Activated naive CD4-positive, alpha-beta T cell treated with anti-CD3 and anti-CD28 coated beads for 36 hours (primary cell): ENCODE measurements at regions not wholly inside any gene's neighbourhood (a gene's known extent, or its start where the extent isn't known, plus 50 kb on each side); places are given as distances from the start of the nearest gene placed in this dataset.

ENCODE experiments used
- CTCF ChIA-PET: fragments of 350-600 bp; sonication (Branson Sonifier 250); formaldehyde crosslinking; loops from one replicate; lab custom pipeline; 2021; ENCODE audit warnings: antibody characterized with exemption; lab: Charles Lee
- DNase-seq: peaks from one replicate; pipeline ENCODE4 v3.0.0-alpha.2; 2020
- H3K27ac Mint-ChIP-seq: one replicate; pipeline ENCODE4 v1.8.0; 2021; ENCODE audit warnings: mild to moderate bottlenecking, mixed read lengths
- H3K27me3 Mint-ChIP-seq: one replicate; pipeline ENCODE4 v1.8.0; 2021; ENCODE audit warnings: low read depth, mixed read lengths
- H3K36me3 Mint-ChIP-seq: one replicate; pipeline ENCODE4 v1.8.0; 2021; ENCODE audit warnings: low read depth, mixed read lengths
- H3K4me1 Mint-ChIP-seq: one replicate; pipeline ENCODE4 v1.8.0; 2021; ENCODE audit warnings: low read depth, mixed read lengths
- H3K4me3 Mint-ChIP-seq: one replicate; pipeline ENCODE4 v1.8.0; 2021; ENCODE audit warnings: mild to moderate bottlenecking, moderate library complexity, mixed read lengths
- H3K9me3 Mint-ChIP-seq: one replicate; pipeline ENCODE4 v1.8.0; 2021; ENCODE audit warnings: mixed read lengths
- intact Hi-C: fragments of 100-400 bp; cut with micrococcal nuclease; formaldehyde crosslinking; loops from one replicate; pipeline ENCODE4 v1.15.1; 2023

DNA sequence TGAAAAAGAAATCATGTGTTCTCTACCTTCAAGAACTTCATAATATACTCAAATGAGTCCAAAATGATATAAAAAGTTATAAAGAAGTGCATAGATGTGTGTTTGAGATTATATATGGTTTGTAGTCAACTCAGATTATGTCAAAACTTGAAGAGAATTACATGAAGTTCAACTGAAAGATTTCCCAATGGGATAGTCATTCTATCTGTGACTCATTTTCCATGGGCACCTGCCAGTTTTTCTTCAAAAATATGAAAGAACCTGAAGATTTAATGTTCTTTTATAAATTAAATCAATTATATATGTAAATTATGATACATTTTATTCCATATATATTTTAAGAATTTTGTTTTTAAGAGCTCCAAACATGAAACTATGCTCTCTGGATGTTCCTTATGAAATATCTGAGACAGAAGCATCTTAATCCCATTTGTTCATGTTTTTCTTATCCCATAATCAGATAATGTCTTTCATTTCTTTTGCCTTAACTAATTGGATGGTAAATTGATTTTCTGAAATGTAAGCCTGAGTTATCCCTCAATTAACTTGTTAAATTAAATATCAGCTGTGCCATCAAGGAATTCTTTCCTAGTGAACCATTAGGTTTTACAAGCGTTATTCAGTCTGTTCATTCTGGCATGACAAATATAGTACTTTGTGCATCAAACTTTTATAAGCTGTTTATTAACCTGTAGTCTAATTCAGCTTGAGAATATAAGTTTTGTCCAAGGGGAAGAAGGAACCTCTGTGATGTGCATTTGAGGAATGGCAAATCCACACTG, 387.1 kb downstream of the IPMK start:
- Mint-ChIP-seq H3K4me3 (no peak overlapping the region), H3K9me3 (no peaks in the 10 kb centered on the region), H3K27ac (no peak overlapping the region), H3K36me3 (no peaks in the 10 kb centered on the region), H3K27me3 (no peaks in the 10 kb centered on the region), H3K4me1 (no peaks in the 10 kb centered on the region)
- CTCF ChIA-PET, result no interaction called here
- intact Hi-C loops, result no loop called here
- DNase-seq, result no peak

DNA sequence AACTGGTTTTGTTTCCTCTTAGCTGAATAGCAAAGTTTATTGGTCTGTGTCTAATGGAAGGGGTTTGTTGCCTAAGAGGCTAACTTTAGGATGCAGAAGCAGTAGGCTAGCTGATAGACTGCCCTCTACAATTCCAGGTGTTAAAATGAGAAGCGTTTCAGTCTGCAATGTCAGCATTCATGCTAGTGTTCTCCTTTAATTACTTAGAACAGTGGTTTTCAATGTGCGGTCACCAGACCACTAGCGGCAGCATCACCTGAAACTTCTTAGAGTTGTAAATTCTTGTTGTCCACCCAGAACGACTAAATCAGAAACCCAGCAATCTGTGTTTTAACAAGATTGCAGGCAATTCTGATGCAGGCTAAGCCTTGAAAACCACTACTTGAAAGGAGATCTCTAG, 392.9 kb downstream of the IPMK start:
- Mint-ChIP-seq H3K4me3 (no peak overlapping the region), H3K4me1 (no peaks in the 10 kb centered on the region), H3K9me3 (peaks cover 1% of the 10 kb centered on the region), H3K27ac (no peak overlapping the region), H3K36me3 (no peaks in the 10 kb centered on the region), H3K27me3 (no peaks in the 10 kb centered on the region)
- CTCF ChIA-PET, result no interaction called here
- DNase-seq, result no peak
- intact Hi-C loops, result no loop called here

- DNase-seq, result no peak
- CTCF ChIA-PET, result no interaction called here
- intact Hi-C loops, result no loop called here
Observed at GRCh38 chr10:57867241-57867640, 400.5 kb downstream of the IPMK start.

DNA sequence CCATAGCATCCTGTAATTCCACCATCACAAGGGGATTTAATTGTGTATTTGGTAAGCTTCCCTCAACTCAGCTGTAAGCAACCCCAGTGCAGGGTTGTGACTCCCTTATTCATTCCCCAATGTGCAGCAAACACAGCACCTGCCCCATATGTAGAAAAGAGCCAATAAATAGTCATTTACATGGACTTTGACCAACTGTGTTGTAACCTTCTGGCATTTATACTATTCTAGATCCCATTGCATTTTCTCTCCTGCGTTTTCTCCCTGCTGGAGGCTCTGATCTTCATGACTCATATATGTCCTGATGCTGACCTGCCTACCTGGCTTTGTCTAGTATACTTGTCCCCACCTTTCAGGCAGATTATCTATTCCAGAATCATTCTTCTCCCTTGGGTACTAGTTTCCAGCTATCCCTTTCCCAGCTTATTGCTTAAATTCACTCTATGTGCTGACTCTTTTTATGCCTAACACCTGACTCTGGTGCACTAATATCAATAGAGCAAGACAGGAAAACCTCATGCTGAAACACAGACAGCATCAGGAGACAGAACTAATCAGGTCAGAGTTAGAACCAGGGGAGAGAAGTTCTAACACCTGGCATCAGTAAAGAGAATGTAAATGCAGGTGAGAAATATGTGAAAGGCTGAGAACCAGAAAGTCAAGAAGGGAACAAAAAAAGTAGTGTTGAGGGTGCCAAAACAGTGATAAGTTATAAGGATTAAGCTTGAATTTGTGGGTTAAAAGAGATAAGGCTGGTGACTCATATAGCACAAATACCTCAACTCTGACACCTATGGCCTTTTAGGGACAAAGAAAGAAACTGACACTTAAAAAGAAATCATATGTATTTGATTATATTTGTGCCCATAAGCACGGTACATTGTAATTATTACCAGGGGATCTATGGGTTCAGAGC, 402.7 kb downstream of the IPMK start:
- CTCF ChIA-PET, result no interaction called here
- no peaks in the 10 kb centered on the region for H3K4me1 Mint-ChIP-seq
- no peak for DNase-seq
- intact Hi-C loops, result no loop called here
- H3K9me3 Mint-ChIP-seq, result peaks cover 7% of the 10 kb centered on the region
- H3K36me3 Mint-ChIP-seq, result peaks cover 2% of the 10 kb centered on the region
- no peak overlapping the region for H3K27ac Mint-ChIP-seq
- H3K27me3 Mint-ChIP-seq, result no peaks in the 10 kb centered on the region
- no peak overlapping the region for H3K4me3 Mint-ChIP-seq

More at GRCh38 chr10:57867241-57867640, 400.5 kb downstream of the IPMK start:
- H3K27ac Mint-ChIP-seq, result no peak overlapping the region
- peaks cover 2% of the 10 kb centered on the region for H3K36me3 Mint-ChIP-seq
- no peak overlapping the region for H3K4me3 Mint-ChIP-seq
- H3K27me3 Mint-ChIP-seq, result no peaks in the 10 kb centered on the region
- peaks cover 7% of the 10 kb centered on the region for H3K9me3 Mint-ChIP-seq
- H3K4me1 Mint-ChIP-seq, result no peaks in the 10 kb centered on the region

GRCh38 chr10:57849691-57850357, 417.9 kb downstream of the IPMK start:
- DNase-seq, result no peak
- H3K9me3 Mint-ChIP-seq, result no peaks in the 10 kb centered on the region
- no peak overlapping the region for H3K27ac Mint-ChIP-seq
- CTCF ChIA-PET, result no interaction called here
- H3K36me3 Mint-ChIP-seq, result no peaks in the 10 kb centered on the region
- H3K4me3 Mint-ChIP-seq, result no peak overlapping the region
- no peaks in the 10 kb centered on the region for H3K27me3 Mint-ChIP-seq
- intact Hi-C loops, result no loop called here
- no peaks in the 10 kb centered on the region for H3K4me1 Mint-ChIP-seq

DNA sequence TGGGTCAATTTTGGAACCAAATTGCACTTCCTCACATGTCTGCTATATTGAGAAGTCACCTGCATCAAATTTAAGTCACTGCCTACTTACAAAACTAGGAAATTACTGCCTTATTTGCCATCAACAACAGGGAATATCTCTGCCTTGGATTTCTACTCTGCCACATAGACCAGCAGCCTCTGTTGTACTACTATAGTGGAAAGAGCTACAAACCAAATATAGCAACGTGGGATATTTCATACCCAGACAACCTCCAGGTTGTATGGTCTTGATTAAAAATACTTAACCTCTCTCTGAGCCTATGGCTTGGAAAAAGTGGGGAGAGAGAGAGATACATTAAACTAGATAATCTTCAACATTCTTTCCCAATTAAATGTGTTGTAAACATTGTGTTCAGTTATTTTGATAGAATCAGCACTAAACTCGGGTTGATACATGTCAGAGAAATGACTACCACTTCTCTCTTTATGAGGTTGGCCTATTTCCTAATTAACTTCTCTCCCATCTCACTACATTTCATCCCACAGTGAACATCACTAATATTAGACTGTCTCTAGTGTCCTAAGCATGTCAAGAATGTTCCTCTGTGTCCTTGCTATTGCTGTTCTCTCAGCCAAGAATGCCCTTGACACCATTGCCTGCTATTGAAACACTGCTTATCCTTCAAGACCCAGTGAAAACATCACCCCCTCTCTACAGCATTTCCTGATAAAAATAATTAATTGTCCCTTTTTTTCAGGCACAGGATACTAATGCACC, 421.2 kb downstream of the IPMK start:
- Mint-ChIP-seq H3K27ac (no peak overlapping the region), H3K4me3 (no peak overlapping the region), H3K27me3 (no peaks in the 10 kb centered on the region), H3K36me3 (no peaks in the 10 kb centered on the region), H3K4me1 (no peaks in the 10 kb centered on the region), H3K9me3 (no peaks in the 10 kb centered on the region)
- intact Hi-C loops, result no loop called here
- no peak for DNase-seq
- CTCF ChIA-PET, result no interaction called here

- CTCF ChIA-PET, result no interaction called here
- Mint-ChIP-seq H3K4me1 (no peaks in the 10 kb centered on the region), H3K27ac (no peak overlapping the region), H3K4me3 (no peak overlapping the region), H3K36me3 (no peaks in the 10 kb centered on the region), H3K27me3 (no peaks in the 10 kb centered on the region), H3K9me3 (peaks cover 10% of the 10 kb centered on the region)
- intact Hi-C loops, result no loop called here
- no peak for DNase-seq
Observed at GRCh38 chr10:57844387-57844998, 423.2 kb downstream of the IPMK start.

DNA sequence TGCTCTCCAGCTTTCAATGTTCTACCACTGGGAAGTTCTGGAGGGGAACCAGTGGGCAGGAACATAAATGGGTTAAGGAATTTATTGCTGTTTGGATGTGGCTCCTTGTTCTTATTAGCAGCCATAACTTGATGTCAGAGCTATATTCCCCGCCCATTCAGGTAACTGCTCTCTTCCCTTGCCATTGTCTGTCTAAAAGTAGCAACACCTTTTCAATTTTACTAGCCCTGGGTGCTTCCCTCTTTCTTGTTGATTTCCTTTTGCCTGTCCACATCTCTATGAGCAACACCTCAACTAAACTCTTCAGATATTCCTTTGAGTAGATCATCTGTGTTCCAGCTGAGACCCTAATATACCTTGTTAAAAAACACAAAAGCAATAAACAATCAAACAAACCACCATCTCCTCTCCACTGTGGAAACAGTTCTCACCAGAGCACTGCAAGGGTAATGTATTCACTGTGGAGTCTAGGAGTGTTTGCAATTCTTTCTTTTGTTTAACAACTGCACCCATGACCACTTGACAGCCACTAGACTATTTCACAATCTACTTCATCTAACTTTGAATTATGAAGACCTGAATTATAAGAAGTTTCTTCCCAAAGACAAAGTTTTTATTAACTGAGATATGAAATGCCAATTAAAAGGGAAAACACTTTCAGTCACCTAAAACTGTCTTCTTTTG, 436.7 kb downstream of the IPMK start:
- Mint-ChIP-seq H3K36me3 (no peaks in the 10 kb centered on the region), H3K9me3 (no peaks in the 10 kb centered on the region), H3K27me3 (no peaks in the 10 kb centered on the region), H3K4me1 (no peaks in the 10 kb centered on the region), H3K27ac (no peak overlapping the region), H3K4me3 (no peak overlapping the region)
- DNase-seq, result no peak
- intact Hi-C loops, result no loop called here
- CTCF ChIA-PET, result no interaction called here

DNA sequence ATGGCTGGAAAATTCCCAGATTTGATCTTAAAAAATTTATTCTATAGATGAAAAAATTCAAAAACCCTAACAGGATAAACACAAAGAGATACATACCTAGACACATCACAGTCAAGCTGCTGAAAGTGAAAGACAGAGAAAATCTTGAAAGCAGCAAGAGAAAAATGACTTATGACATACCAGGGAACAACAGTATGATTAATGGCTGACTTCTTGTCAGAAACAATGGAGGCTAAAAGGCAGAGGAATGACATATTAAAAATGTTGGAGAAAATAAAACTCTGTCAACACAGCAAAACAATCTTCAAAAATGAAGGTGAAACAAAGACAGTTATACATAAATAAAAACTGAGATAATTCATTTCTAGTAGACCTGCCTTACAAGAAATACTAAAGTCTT, 442.7 kb downstream of the IPMK start:
- H3K27ac Mint-ChIP-seq, result no peak overlapping the region
- no peaks in the 10 kb centered on the region for H3K27me3 Mint-ChIP-seq
- no peaks in the 10 kb centered on the region for H3K36me3 Mint-ChIP-seq
- H3K4me3 Mint-ChIP-seq, result no peak overlapping the region
- CTCF ChIA-PET, result no interaction called here
- H3K4me1 Mint-ChIP-seq, result no peaks in the 10 kb centered on the region
- H3K9me3 Mint-ChIP-seq, result no peaks in the 10 kb centered on the region
- no peak for DNase-seq
- intact Hi-C loops, result no loop called here

GRCh38 chr10:57823398-57823797, 444.3 kb downstream of the IPMK start:
- H3K36me3 Mint-ChIP-seq, result no peaks in the 10 kb centered on the region
- CTCF ChIA-PET, result no interaction called here
- H3K27ac Mint-ChIP-seq, result no peak overlapping the region
- intact Hi-C loops, result no loop called here
- no peaks in the 10 kb centered on the region for H3K4me1 Mint-ChIP-seq
- no peak for DNase-seq
- no peaks in the 10 kb centered on the region for H3K9me3 Mint-ChIP-seq
- H3K4me3 Mint-ChIP-seq, result no peak overlapping the region
- H3K27me3 Mint-ChIP-seq, result no peaks in the 10 kb centered on the region

DNA sequence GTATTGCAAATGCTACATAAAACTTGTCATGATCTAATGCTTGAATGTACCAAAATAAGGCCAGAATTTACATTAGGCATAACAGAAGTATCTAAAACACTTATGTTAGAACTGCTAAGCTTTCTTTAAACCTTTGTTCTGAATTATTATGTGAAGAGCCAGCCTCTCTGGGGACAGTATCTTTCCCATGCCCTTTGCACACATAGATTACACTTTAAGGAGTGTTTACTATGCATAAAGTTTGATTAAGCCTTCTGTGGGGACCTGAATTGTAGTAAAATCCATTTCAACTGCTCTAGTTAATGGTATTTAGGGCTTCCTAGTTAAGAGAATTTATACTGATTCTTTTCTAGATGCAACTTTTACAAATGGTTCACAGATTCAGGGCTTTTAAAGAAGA, 444.7 kb downstream of the IPMK start:
- CTCF ChIA-PET, result no interaction called here
- Mint-ChIP-seq H3K27ac (no peak overlapping the region), H3K36me3 (no peaks in the 10 kb centered on the region), H3K9me3 (no peaks in the 10 kb centered on the region), H3K27me3 (no peaks in the 10 kb centered on the region), H3K4me3 (no peak overlapping the region), H3K4me1 (no peaks in the 10 kb centered on the region)
- DNase-seq, result no peak
- intact Hi-C loops, result no loop called here
